Urinary bladder (tissue), 3 donors: ENCODE measurements at regions not wholly inside any gene's neighbourhood (a gene's known extent, or its start where the extent isn't known, plus 50 kb on each side); places are given as distances from the start of the nearest gene placed in this dataset.
A peak's percentile ranks its signal among the peaks of the same experiment; 100 is the strongest.
"Not testable (repeated sequence)": the region's sequence is repeated elsewhere in the genome, so short reads cannot be mapped to it uniquely, and the experiment has no call there.

Source experiments
- DNase-seq: peaks from one replicate; pipeline ENCODE4 v3.0.0-alpha.2; 2015; ENCODE audit errors: extremely low spot score
- H3K27ac ChIP-seq: one replicate; pipeline ENCODE4 v1.5.1; 2013; ENCODE audit warnings: low read depth, mild to moderate bottlenecking, moderate library complexity
- H3K36me3 ChIP-seq: one replicate; pipeline ENCODE4 v1.6.1; 2013; ENCODE audit warnings: mild to moderate bottlenecking, moderate library complexity; ENCODE audit not compliant: insufficient read depth
- H3K4me1 ChIP-seq: one replicate; pipeline ENCODE4 v1.6.1; 2013; ENCODE audit warnings: mild to moderate bottlenecking, moderate library complexity; ENCODE audit not compliant: insufficient read depth
- H3K4me3 ChIP-seq: one replicate; pipeline ENCODE4 v1.5.1; 2013; ENCODE audit warnings: low read depth, low read length
- WGBS: extraction: QIAGEN DNeasy Blood & Tissue Kit; methylation state at CpG from one replicate; pipeline ENCODE4 v1.1.7; 2013; 5-methylcytosine and 5-hydroxymethylcytosine counted together
- donor health status: healthy with polysubstance abuse.
- donor health status: healthy.

- H3K4me3 ChIP-seq, result no peak overlapping the region
- no peaks in the 10 kb centered on the region for H3K4me1 ChIP-seq
- WGBS, result 94% methylated on average over 1 of the region's 1 CpG
- no peak for DNase-seq
- H3K27ac ChIP-seq, result no peak overlapping the region
- no peaks in the 10 kb centered on the region for H3K36me3 ChIP-seq
Measured at GRCh38 chr12:89289720-89290119, 62.6 kb downstream of the DUSP6 start.

DNA sequence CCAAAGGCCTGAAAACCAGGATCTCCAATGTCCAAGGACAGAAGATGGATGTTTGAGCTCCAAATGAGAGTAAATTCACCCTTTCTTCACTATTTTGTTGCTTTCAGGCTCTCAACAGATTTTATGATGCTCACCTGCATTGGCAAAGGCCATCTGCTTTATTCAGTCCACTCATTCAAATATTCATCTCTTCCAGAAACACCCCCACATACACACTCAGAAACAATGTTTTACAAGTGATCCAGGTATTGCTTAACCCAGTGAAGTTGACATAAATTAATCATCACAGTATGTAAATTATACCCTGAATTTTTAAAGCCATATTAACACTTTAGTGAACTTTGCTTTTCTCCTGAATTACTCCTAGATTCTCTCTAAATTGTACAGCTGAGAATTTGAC lies 63.3 kb downstream of the DUSP6 start:
- no peaks in the 10 kb centered on the region for H3K4me1 ChIP-seq
- no peak for DNase-seq
- no peak overlapping the region for H3K4me3 ChIP-seq
- no peaks in the 10 kb centered on the region for H3K36me3 ChIP-seq
- no peak overlapping the region for H3K27ac ChIP-seq

- H3K4me1 ChIP-seq, result no peaks in the 10 kb centered on the region
- 82% methylated on average over 3 of the region's 3 CpGs for WGBS
- DNase-seq, result no peak
- no peak overlapping the region for H3K27ac ChIP-seq
- H3K36me3 ChIP-seq, result no peaks in the 10 kb centered on the region
- no peak overlapping the region for H3K4me3 ChIP-seq
Measured at GRCh38 chr12:89286501-89286900, 65.8 kb downstream of the DUSP6 start.

- Histone ChIP-seq H3K27ac (no peak overlapping the region), H3K4me3 (no peak overlapping the region), H3K36me3 (no peaks in the 10 kb centered on the region), H3K4me1 (no peaks in the 10 kb centered on the region)
- 88% methylated on average over 4 of the region's 4 CpGs for WGBS
- DNase-seq, result no peak
Measured at GRCh38 chr12:89281539-89281867, 70.8 kb downstream of the DUSP6 start.

DNA sequence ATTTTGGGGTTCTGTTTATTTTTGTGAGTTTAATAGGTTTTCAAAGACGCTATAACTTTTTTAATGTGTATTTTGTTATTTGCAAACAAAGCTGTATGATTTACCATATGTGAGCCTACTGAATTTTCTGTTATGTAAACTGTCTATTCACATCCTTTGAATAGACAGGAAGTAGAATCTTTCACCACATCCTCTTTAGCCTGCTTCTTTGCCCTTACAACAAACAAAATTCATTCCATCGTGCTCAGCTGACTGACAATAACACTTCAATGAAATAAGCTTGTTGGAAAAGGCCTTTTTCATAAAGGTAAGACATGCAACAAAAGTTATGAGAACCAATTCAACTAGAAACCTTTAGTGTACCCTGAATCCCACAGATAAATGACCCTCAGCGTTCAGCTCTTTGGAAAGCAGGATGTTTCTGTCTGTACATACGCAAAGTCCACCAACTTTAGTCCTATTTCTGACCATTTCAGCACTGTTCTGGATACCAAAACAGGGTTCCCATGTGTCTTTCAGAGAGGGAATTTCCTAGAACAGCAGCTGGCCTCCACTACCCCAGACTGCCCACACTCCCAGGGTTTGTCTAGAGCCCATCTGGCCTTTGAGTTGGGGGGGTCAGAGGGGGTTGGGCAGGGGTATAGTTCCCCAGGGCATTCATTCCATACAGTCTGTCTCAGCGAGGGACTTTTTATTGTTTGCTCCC lies 71.3 kb downstream of the DUSP6 start:
- 41% methylated on average over 5 of the region's 5 CpGs for WGBS
- Histone ChIP-seq H3K4me3 (no peak overlapping the region), H3K36me3 (no peaks in the 10 kb centered on the region), H3K27ac (no peak overlapping the region), H3K4me1 (no peaks in the 10 kb centered on the region)
- no peak for DNase-seq

- Histone ChIP-seq H3K4me3 (no peak overlapping the region), H3K27ac (no peak overlapping the region), H3K4me1 (no peaks in the 10 kb centered on the region), H3K36me3 (no peaks in the 10 kb centered on the region)
- WGBS, result 96% methylated on average over 4 of the region's 4 CpGs
- DNase-seq, result no peak
Measured at GRCh38 chr12:89279499-89279898, 72.8 kb downstream of the DUSP6 start.

GRCh38 chr12:89278862-89279261 lies 73.4 kb downstream of the DUSP6 start:
- Histone ChIP-seq H3K4me1 (no peaks in the 10 kb centered on the region), H3K4me3 (no peak overlapping the region), H3K27ac (no peak overlapping the region), H3K36me3 (no peaks in the 10 kb centered on the region)
- 66% methylated on average over 6 of the region's 6 CpGs for WGBS
- DNase-seq, result peak; percentile 29

DNA sequence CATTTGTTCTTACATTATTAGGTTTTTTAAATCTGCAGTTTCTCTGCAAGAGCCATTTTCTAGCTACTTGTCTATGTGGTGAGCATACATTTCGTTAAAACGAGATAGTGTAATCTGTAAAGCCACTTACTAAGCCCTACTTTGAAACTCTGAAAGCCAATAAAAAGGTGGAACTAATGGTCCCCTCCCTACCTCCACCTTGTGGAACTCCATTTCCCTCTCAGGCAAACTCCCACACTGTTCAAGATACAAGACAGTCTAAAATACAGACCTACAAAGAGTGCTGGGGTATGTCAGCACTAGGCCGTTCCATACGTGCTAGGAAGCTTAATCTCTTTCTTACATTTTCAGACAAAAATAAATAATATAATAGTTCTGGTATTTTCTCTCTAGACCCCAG lies 74.1 kb downstream of the DUSP6 start:
- Histone ChIP-seq H3K36me3 (no peaks in the 10 kb centered on the region), H3K4me1 (no peaks in the 10 kb centered on the region), H3K27ac (no peak overlapping the region), H3K4me3 (no peak overlapping the region)
- 96% methylated on average over 4 of the region's 4 CpGs for WGBS
- no peak for DNase-seq

- Histone ChIP-seq H3K4me1 (no peaks in the 10 kb centered on the region), H3K36me3 (no peaks in the 10 kb centered on the region), H3K4me3 (no peak overlapping the region), H3K27ac (no peak overlapping the region)
- DNase-seq, result no peak
- 55% methylated on average over 2 of the region's 2 CpGs for WGBS
Measured at GRCh38 chr12:89276860-89277259, 75.4 kb downstream of the DUSP6 start.

GRCh38 chr12:89273525-89273924 lies 78.8 kb downstream of the DUSP6 start:
- Histone ChIP-seq H3K27ac (no peak overlapping the region), H3K4me3 (no peak overlapping the region), H3K36me3 (no peaks in the 10 kb centered on the region), H3K4me1 (no peaks in the 10 kb centered on the region)
- 80% methylated on average over 2 of the region's 2 CpGs for WGBS
- no peak for DNase-seq

GRCh38 chr12:89270548-89270947 lies 81.8 kb downstream of the DUSP6 start:
- WGBS, result 97% methylated on average over 4 of the region's 4 CpGs
- H3K4me3 ChIP-seq, result no peak overlapping the region

DNA sequence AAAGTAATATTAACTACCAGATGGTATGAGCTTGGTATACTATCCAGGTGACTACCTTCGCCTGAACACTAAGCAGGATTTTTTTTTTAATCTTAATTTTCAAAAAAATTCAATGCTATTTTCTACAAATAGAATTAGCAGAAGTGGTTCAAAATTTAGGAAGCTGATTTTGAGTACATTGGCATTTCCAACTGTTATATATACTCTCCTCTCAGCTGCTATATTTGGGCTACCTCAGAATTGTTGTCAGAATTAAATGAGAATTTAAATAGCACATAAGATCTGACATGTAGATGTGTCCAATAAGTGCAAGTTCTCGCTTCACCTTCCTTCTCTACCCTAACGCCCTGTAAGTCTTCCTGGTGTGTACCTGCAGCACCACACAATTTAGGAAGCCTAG lies 83.1 kb downstream of the DUSP6 start:
- Histone ChIP-seq H3K36me3 (no peaks in the 10 kb centered on the region), H3K4me1 (no peaks in the 10 kb centered on the region), H3K4me3 (no peak overlapping the region), H3K27ac (no peak overlapping the region)
- 92% methylated on average over 3 of the region's 3 CpGs for WGBS
- no peak for DNase-seq

More at GRCh38 chr12:89270548-89270947, 81.8 kb downstream of the DUSP6 start:
- no peak for DNase-seq
- no peaks in the 10 kb centered on the region for H3K4me1 ChIP-seq
- H3K27ac ChIP-seq, result no peak overlapping the region
- no peaks in the 10 kb centered on the region for H3K36me3 ChIP-seq

GRCh38 chr12:89267404-89267803 lies 84.9 kb downstream of the DUSP6 start:
- no peak for DNase-seq
- peak overlapping the region; percentile 23 for H3K27ac ChIP-seq
- H3K4me1 ChIP-seq, result no peaks in the 10 kb centered on the region
- no peak overlapping the region for H3K4me3 ChIP-seq
- WGBS, result 67% methylated on average over 3 of the region's 3 CpGs
- H3K36me3 ChIP-seq, result no peaks in the 10 kb centered on the region

DNA sequence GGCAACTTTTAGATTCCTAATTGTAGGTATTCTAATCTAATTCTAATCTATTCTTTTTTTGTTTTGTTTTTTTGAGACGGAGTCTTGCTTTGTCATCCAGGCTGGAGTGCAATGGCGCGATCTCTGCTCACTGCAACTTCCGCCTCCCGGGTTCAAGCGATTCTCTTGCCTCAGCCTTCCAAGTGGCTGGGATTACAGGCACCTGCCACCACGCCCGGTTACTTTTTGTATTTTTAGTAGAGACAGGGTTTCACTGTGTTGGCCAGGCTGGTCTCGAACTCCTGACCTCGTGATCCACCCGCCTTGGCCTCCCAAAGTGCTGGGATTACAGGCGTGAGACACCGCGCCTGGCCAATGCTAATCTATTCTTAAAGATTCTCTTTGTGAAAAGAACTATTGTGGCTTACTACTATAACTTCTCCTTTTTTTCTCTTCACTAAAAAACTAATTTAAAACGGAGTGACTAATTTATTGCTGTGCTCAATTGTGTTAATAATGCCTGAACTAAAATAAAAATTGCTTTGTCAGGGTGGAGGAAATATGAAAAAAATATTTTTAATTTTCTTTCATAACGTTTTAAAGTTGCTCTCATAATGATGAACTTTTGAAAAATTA lies 85.6 kb downstream of the DUSP6 start:
- 89% methylated on average over 16 of the region's 16 CpGs for WGBS
- H3K4me1 ChIP-seq, DNase-seq, H3K4me3 ChIP-seq, H3K27ac ChIP-seq, H3K36me3 ChIP-seq: not testable (repeated sequence)

DNA sequence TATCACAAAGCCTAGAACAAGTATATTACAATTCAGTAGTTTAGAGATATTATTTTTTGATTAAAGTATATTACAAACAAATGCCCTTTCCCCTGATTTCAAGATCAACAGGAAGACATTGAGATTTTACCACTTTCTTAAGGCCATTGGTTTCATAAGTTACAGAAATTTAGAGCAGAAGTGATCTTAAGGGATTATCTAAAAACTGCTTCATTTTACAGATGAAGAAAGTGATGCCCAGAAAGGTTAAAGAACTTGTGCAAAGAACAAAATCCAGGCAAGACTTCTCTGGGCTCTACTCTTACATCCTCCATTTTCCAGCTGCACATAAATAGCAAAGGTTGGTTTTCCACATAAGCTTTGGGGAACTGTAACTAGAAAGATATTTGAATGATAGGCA lies 87.5 kb downstream of the DUSP6 start:
- DNase-seq, result no peak
- Histone ChIP-seq H3K27ac (no peak overlapping the region), H3K4me1 (no peaks in the 10 kb centered on the region), H3K36me3 (no peaks in the 10 kb centered on the region), H3K4me3 (no peak overlapping the region)
